ENCODE measurements at regions not wholly inside any gene's neighbourhood (a gene's known extent, or its start where the extent isn't known, plus 50 kb on each side); places are given as distances from the start of the nearest gene placed in this dataset.

- 0 out of 2 replicates have a peak, but pooled peaks cover 2% of the 10 kb centered on the region for H3K9me3 ChIP-seq (replicated peaks; ENCODE audit: control insufficient read depth, insufficient read depth, low read depth, low read length)
- H4K20me1 ChIP-seq (replicated peaks; ENCODE audit: control insufficient read depth, insufficient read depth, low read length), result no peaks in the 10 kb centered on the region
- TF ChIP-seq MED1 (CRISPR knock-in tag; IDR thresholded peaks at IDR 0.05; ENCODE audit: borderline replicate concordance) (no peak), ZNF586 (CRISPR knock-in tag; conservative IDR thresholded peaks at IDR 0.05) (no peak), RFX5 (IDR thresholded peaks at IDR 0.05; ENCODE audit: low read depth, low read length) (no peak), ZNF384 (IDR thresholded peaks at IDR 0.05; ENCODE audit: low read depth, low read length) (no peak), NCOA6 (IDR thresholded peaks at IDR 0.05) (no peak), ZNF655 (CRISPR knock-in tag; IDR thresholded peaks at IDR 0.05) (no peak), ZNF740 (CRISPR knock-in tag; IDR thresholded peaks at IDR 0.05) (no peak), ZNF740 (tag; IDR thresholded peaks at IDR 0.05) (no peak), HNRNPLL (IDR thresholded peaks at IDR 0.05; ENCODE audit: low read depth, low read length, poor library complexity, severe bottlenecking) (no peak), ZFX (CRISPR knock-in tag; IDR thresholded peaks at IDR 0.05) (no peak), CHD1 (IDR thresholded peaks at IDR 0.05; ENCODE audit: low read length) (no peak), RBM22 (IDR thresholded peaks at IDR 0.05; ENCODE audit: low read depth, low read length, poor library complexity, severe bottlenecking) (no peak), DACH1 (IDR thresholded peaks at IDR 0.05; ENCODE audit: partially characterized antibody) (no peak), PREB (CRISPR knock-in tag; IDR thresholded peaks at IDR 0.05) (no peak), MECOM (CRISPR knock-in tag; IDR thresholded peaks at IDR 0.05) (no peak), GTF2A2 (tag; IDR thresholded peaks at IDR 0.05) (no peak), BDP1 (IDR thresholded peaks at IDR 0.05; ENCODE audit: insufficient read depth, insufficient read length) (no peak), PRPF4 (IDR thresholded peaks at IDR 0.05; ENCODE audit: insufficient read depth, low read depth, low read length, poor library complexity, severe bottlenecking) (no peak), FOXO4 (CRISPR knock-in tag; IDR thresholded peaks at IDR 0.05) (no peak)
- CTCF ChIA-PET (ENCODE audit: low intra/inter-chr PET ratio), result no interaction called here
- no peaks in the 10 kb centered on the region for H3K27me3 ChIP-seq (ENCODE audit: control insufficient read depth in 2 of 2, insufficient read depth in 2 of 2, low read length in 2 of 2)
- DNase-seq (ENCODE audit: extremely low read depth in 1 of 4, low spot score in 3 of 4), result no peak
- in situ Hi-C loops (cut with MboI), result no loop called here
- no peak overlapping the region for H3K9ac ChIP-seq (ENCODE audit: insufficient read depth in 1 of 2, low read depth in 2 of 2, low read length in 2 of 2)
- no peak overlapping the region for H3K4me3 ChIP-seq
- BruUV-seq (replicated peaks), result no TSS peak
- no peak overlapping the region for H3K4me2 ChIP-seq (ENCODE audit: insufficient read depth, low read length)
- H3K36me3 ChIP-seq (ENCODE audit: control insufficient read depth, insufficient read depth, low read length), result no peaks in the 10 kb centered on the region
- H3K4me1 ChIP-seq (replicated peaks in 1 of 2; ENCODE audit: control insufficient read depth in 2 of 2, insufficient read depth in 2 of 2, low read length in 2 of 2), result no peaks in the 10 kb centered on the region
- H3K27ac ChIP-seq (ENCODE audit: extremely low read depth, low read depth, low read length), result no peak overlapping the region
- no peak overlapping the region for H2AFZ ChIP-seq (ENCODE audit: low read depth, low read length)
- ATAC-seq, result no peak
- no peaks in the 10 kb centered on the region for H3K9me1 ChIP-seq (ENCODE audit: control insufficient read depth, insufficient read depth, low read length)
- POLR2A ChIA-PET, result no interaction called here
- H3K79me2 ChIP-seq (ENCODE audit: control insufficient read depth, insufficient read depth, low read length), result no peaks in the 10 kb centered on the region
- no peak for FAIRE-seq
- intact Hi-C loops (cut with micrococcal nuclease), result no loop called here
Measured at GRCh38 chr11:101786421-101786820, 128.4 kb upstream of the CEP126 start.

All from K562 (cell line).